Lower leg skin (tissue), 4 donors: ENCODE measurements at regions not wholly inside any gene's neighbourhood (a gene's known extent, or its start where the extent isn't known, plus 50 kb on each side); places are given as distances from the start of the nearest gene placed in this dataset.

ENCODE experiments used
- DNase-seq, 2 donors: peaks; one replicate each; pipeline ENCODE4 v3.0.0-alpha.2; 2019; ENCODE audit warnings: low spot score in 2 of 2
- H3K4me3 ChIP-seq: fragments of 200-600 bp; sonication (generic); 2 replicates; pipeline ENCODE4 v1.5.1; 2017; ENCODE audit warnings: mild to moderate bottlenecking, low read depth; ENCODE audit not compliant: poor library complexity, severe bottlenecking
- POLR2A ChIP-seq, 2 donors: fragments of 450-650 bp; IDR thresholded peaks; one replicate each; pipeline ENCODE4 v1.6.1; 2016 to 2017; ENCODE audit warnings: antibody characterized with exemption in 2 of 2, mild to moderate bottlenecking in 1 of 2, moderate library complexity in 1 of 2
- WGBS, 2 donors: methylation state at CpG; one replicate each; pipeline ENCODE4 v1.1.5; 2018; 5-methylcytosine and 5-hydroxymethylcytosine counted together
- intact Hi-C: fragments of 100-400 bp; cut with DNase I; formaldehyde crosslinking; loops from one replicate; pipeline ENCODE4 v1.15.0; 2023; ENCODE audit warnings: low total_unique reads
- TF ChIP-seq, protein P1 (sequence below), 3 donors: fragments of 450-650 bp; IDR thresholded peaks; one replicate each; pipeline ENCODE4 v1.5.1; 2016; ENCODE audit warnings: antibody characterized with exemption in 3 of 3, mild to moderate bottlenecking in 3 of 3, moderate library complexity in 2 of 3

DNA sequence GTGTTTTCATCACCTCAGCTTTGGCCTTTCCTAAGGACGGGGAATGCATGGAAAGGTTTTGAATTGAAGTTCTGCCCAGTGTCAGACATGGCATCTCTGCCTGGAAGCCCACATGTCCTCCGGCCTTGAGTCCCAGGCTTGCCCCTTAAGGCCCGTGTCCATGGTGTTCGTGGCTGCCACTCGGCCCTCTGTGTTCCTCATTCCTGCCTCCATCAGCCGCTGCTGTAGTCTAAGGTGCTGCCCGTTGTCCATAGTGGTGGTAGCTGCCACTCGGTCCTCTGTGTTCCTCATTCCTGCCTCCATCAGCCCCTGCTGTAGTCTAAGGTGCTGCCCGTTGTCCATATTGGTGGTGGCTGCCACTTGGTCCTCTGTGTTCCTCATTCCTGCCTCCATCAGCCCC, 180.7 kb upstream of the SHH start:
- no peak overlapping the region for H3K4me3 ChIP-seq
- DNase-seq = peak in 1 of 2 donors; percentile 76
- 88 to 89% methylated on average over 9 of the region's 9 CpGs for WGBS, 2 donors
- TF ChIP-seq, protein P1, sequence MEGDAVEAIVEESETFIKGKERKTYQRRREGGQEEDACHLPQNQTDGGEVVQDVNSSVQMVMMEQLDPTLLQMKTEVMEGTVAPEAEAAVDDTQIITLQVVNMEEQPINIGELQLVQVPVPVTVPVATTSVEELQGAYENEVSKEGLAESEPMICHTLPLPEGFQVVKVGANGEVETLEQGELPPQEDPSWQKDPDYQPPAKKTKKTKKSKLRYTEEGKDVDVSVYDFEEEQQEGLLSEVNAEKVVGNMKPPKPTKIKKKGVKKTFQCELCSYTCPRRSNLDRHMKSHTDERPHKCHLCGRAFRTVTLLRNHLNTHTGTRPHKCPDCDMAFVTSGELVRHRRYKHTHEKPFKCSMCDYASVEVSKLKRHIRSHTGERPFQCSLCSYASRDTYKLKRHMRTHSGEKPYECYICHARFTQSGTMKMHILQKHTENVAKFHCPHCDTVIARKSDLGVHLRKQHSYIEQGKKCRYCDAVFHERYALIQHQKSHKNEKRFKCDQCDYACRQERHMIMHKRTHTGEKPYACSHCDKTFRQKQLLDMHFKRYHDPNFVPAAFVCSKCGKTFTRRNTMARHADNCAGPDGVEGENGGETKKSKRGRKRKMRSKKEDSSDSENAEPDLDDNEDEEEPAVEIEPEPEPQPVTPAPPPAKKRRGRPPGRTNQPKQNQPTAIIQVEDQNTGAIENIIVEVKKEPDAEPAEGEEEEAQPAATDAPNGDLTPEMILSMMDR (IDR thresholded peaks at IDR 0.05) = no peak
- no peak for TF ChIP-seq POLR2A (IDR thresholded peaks at IDR 0.05)
- intact Hi-C loops = no loop called here

- WGBS, 2 donors = 83 to 88% methylated on average over 11 of the region's 11 CpGs
- H3K4me3 ChIP-seq = no peak overlapping the region
- DNase-seq = peak in 1 of 2 donors; percentile 75
- TF ChIP-seq, protein P1 (IDR thresholded peaks at IDR 0.05) = no peak
- no peak for TF ChIP-seq POLR2A (IDR thresholded peaks at IDR 0.05)
- intact Hi-C loops = no loop called here
Measured at GRCh38 chr7:155992538-155992937, 180.3 kb upstream of the SHH start.

- intact Hi-C loops = no loop called here
- no peak overlapping the region for H3K4me3 ChIP-seq
- no peak for TF ChIP-seq POLR2A (IDR thresholded peaks at IDR 0.05)
- TF ChIP-seq, protein P1 (IDR thresholded peaks at IDR 0.05) = no peak
- peak in 1 of 2 donors; percentile 63 for DNase-seq
- 83 to 89% methylated on average over 5 of the region's 5 CpGs for WGBS, 2 donors
Measured at GRCh38 chr7:155992107-155992506, 179.8 kb upstream of the SHH start.

GRCh38 chr7:155991470-155991869, 179.2 kb upstream of the SHH start:
- no peak for TF ChIP-seq POLR2A (IDR thresholded peaks at IDR 0.05)
- TF ChIP-seq, protein P1 (IDR thresholded peaks at IDR 0.05) = no peak
- 68 to 76% methylated on average over 5 of the region's 5 CpGs for WGBS, 2 donors
- intact Hi-C loops = no loop called here
- H3K4me3 ChIP-seq = no peak overlapping the region
- no peak for DNase-seq

DNA sequence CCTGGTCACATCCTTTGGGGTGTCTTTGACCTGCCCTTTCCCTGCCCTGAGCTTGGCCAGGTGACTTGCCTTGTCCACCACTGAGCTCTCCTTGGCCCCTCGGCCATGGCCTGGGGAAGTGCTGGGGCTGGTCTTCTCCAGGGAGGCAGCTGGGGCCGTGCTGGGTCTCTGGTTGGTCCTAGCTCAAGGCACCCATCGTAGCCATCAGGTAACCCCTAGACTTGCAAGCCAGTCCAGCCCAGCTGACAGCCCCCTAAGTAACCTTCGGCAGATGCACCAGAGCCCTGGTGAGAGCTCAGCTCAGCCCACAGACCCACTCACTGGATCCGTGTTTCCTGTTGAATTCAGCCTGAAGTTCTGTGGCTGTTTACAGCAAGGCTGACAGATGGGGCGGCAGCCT, 176.2 kb upstream of the SHH start:
- no peak for TF ChIP-seq POLR2A (IDR thresholded peaks at IDR 0.05)
- TF ChIP-seq, protein P1 (IDR thresholded peaks at IDR 0.05) = no peak
- H3K4me3 ChIP-seq = no peak overlapping the region
- intact Hi-C loops = no loop called here
- WGBS, 2 donors = 83 to 86% methylated on average over 6 of the region's 6 CpGs
- peak in 1 of 2 donors; percentile 77 for DNase-seq

DNA sequence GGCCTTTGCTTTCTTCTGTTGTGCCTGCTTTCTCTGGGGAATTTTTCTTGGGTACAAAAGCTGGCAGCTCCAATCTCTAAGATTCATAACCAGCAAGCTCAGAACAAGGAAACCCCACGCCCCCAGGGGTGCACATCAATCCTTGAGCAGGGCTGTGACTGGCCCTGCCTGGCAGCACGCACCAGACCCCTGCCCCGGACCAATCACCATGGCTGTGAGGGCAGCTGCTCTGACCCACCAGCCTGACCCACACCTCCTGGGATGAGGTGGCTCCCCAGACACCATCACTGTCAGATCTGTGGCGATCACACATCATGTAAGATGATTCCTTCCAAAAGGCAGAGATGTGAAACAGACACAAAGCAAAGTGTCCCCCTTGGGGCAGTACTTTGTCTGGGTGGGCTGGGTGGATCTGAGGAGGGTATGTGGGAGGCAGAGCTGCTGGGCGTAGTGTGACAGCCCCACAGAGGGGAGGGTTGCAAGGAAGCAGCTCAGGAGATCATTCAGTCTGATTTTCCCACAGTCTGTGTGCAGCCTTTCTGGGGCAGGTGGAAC, 175.5 kb upstream of the SHH start:
- no peak overlapping the region for H3K4me3 ChIP-seq
- TF ChIP-seq, protein P1 (IDR thresholded peaks at IDR 0.05) = no peak
- no peak for TF ChIP-seq POLR2A (IDR thresholded peaks at IDR 0.05)
- 52 to 64% methylated on average over 5 of the region's 5 CpGs for WGBS, 2 donors
- peak in 1 of 2 donors; percentile 53 for DNase-seq
- intact Hi-C loops = no loop called here
